ENCODE measurements at regions not wholly inside any gene's neighbourhood (a gene's known extent, or its start where the extent isn't known, plus 50 kb on each side); places are given as distances from the start of the nearest gene placed in this dataset.
"Not testable (repeated sequence)": the region's sequence is repeated elsewhere in the genome, so short reads cannot be mapped to it uniquely, and the experiment has no call there.

- Histone ChIP-seq H3K9me3 (ENCODE audit: control insufficient read depth in 3 of 3, low read length in 3 of 3) (no peaks in the 10 kb centered on the region), H3K4me3 (ENCODE audit: low read length in 3 of 3) (no peak overlapping the region), H3K4me1 (ENCODE audit: control insufficient read depth in 3 of 3, insufficient read depth in 3 of 3, low read length in 3 of 3) (peaks cover 5 to 7% (median 7%) of the 10 kb centered on the region in 3 donors), H3K27me3 (ENCODE audit: control insufficient read depth in 3 of 3, insufficient read depth in 3 of 3, low read length in 3 of 3) (no peaks in the 10 kb centered on the region), H3K36me3 (ENCODE audit: control insufficient read depth in 3 of 3, insufficient read depth in 3 of 3, low read length in 3 of 3) (no peaks in the 10 kb centered on the region), H3K9ac (ENCODE audit: low read depth in 1 of 3, low read length in 3 of 3) (no peak overlapping the region), H3K27ac (ENCODE audit: low read depth, low read length) (no peak overlapping the region)
Observed at GRCh38 chr10:63054889-63055611, 78.1 kb upstream of the NRBF2 start.

GRCh38 chr10:63052083-63052482 lies 81.0 kb upstream of the NRBF2 start:
- Histone ChIP-seq H3K27me3 (ENCODE audit: control insufficient read depth in 3 of 3, insufficient read depth in 3 of 3, low read length in 3 of 3) (no peaks in the 10 kb centered on the region), H3K9me3 (ENCODE audit: control insufficient read depth in 3 of 3, low read length in 3 of 3) (no peaks in the 10 kb centered on the region), H3K9ac (ENCODE audit: low read depth in 1 of 3, low read length in 3 of 3) (no peak overlapping the region), H3K27ac (ENCODE audit: low read depth, low read length) (no peak overlapping the region), H3K4me1 (ENCODE audit: control insufficient read depth in 3 of 3, insufficient read depth in 3 of 3, low read length in 3 of 3) (no peaks in the 10 kb centered on the region), H3K36me3 (ENCODE audit: control insufficient read depth in 3 of 3, insufficient read depth in 3 of 3, low read length in 3 of 3) (no peaks in the 10 kb centered on the region), H3K4me3 (ENCODE audit: low read length in 3 of 3) (no peak overlapping the region)

GRCh38 chr10:63042256-63042655 lies 90.9 kb upstream of the NRBF2 start:
- no peak overlapping the region for H3K9ac ChIP-seq (ENCODE audit: low read depth in 1 of 3, low read length in 3 of 3)
- no peaks in the 10 kb centered on the region for H3K27me3 ChIP-seq (ENCODE audit: control insufficient read depth in 3 of 3, insufficient read depth in 3 of 3, low read length in 3 of 3)
- no peak overlapping the region for H3K4me3 ChIP-seq (ENCODE audit: low read length in 3 of 3)
- no peaks in the 10 kb centered on the region for H3K36me3 ChIP-seq (ENCODE audit: control insufficient read depth in 3 of 3, insufficient read depth in 3 of 3, low read length in 3 of 3)
- no peak overlapping the region for H3K27ac ChIP-seq (ENCODE audit: low read depth, low read length)
- peaks cover 0 to 4% (median 0%) of the 10 kb centered on the region in 3 donors for H3K9me3 ChIP-seq (ENCODE audit: control insufficient read depth in 3 of 3, low read length in 3 of 3)
- no peaks in the 10 kb centered on the region for H3K4me1 ChIP-seq (ENCODE audit: control insufficient read depth in 3 of 3, insufficient read depth in 3 of 3, low read length in 3 of 3)

- not testable (repeated sequence) for H3K9ac ChIP-seq (ENCODE audit: low read depth in 1 of 3, low read length in 3 of 3); H3K27me3 ChIP-seq (ENCODE audit: control insufficient read depth in 3 of 3, insufficient read depth in 3 of 3, low read length in 3 of 3); H3K9me3 ChIP-seq (ENCODE audit: control insufficient read depth in 3 of 3, low read length in 3 of 3); H3K36me3 ChIP-seq (ENCODE audit: control insufficient read depth in 3 of 3, insufficient read depth in 3 of 3, low read length in 3 of 3); H3K4me3 ChIP-seq (ENCODE audit: low read length in 3 of 3); H3K27ac ChIP-seq (ENCODE audit: low read depth, low read length); H3K4me1 ChIP-seq (ENCODE audit: control insufficient read depth in 3 of 3, insufficient read depth in 3 of 3, low read length in 3 of 3)
Observed at GRCh38 chr10:63033616-63034185, 99.4 kb upstream of the NRBF2 start.

- no peaks in the 10 kb centered on the region for H3K27me3 ChIP-seq (ENCODE audit: control insufficient read depth in 3 of 3, insufficient read depth in 3 of 3, low read length in 3 of 3)
- H3K27ac ChIP-seq (ENCODE audit: low read depth, low read length), result no peak overlapping the region
- H3K9me3 ChIP-seq (ENCODE audit: control insufficient read depth in 3 of 3, low read length in 3 of 3), result no peaks in the 10 kb centered on the region
Observed at GRCh38 chr10:63030536-63030935, 102.6 kb upstream of the NRBF2 start.

GRCh38 chr10:63027531-63027930 lies 105.6 kb upstream of the NRBF2 start:
- Histone ChIP-seq H3K9ac (ENCODE audit: low read depth in 1 of 3, low read length in 3 of 3) (no peak overlapping the region), H3K9me3 (ENCODE audit: control insufficient read depth in 3 of 3, low read length in 3 of 3) (no peaks in the 10 kb centered on the region), H3K36me3 (ENCODE audit: control insufficient read depth in 3 of 3, insufficient read depth in 3 of 3, low read length in 3 of 3) (no peaks in the 10 kb centered on the region), H3K27me3 (ENCODE audit: control insufficient read depth in 3 of 3, insufficient read depth in 3 of 3, low read length in 3 of 3) (no peaks in the 10 kb centered on the region), H3K4me3 (ENCODE audit: low read length in 3 of 3) (no peak overlapping the region), H3K27ac (ENCODE audit: low read depth, low read length) (no peak overlapping the region), H3K4me1 (ENCODE audit: control insufficient read depth in 3 of 3, insufficient read depth in 3 of 3, low read length in 3 of 3) (no peaks in the 10 kb centered on the region)

More at GRCh38 chr10:63030536-63030935, 102.6 kb upstream of the NRBF2 start:
- Histone ChIP-seq H3K36me3 (ENCODE audit: control insufficient read depth in 3 of 3, insufficient read depth in 3 of 3, low read length in 3 of 3) (no peaks in the 10 kb centered on the region), H3K4me1 (ENCODE audit: control insufficient read depth in 3 of 3, insufficient read depth in 3 of 3, low read length in 3 of 3) (no peaks in the 10 kb centered on the region), H3K4me3 (ENCODE audit: low read length in 3 of 3) (no peak overlapping the region), H3K9ac (ENCODE audit: low read depth in 1 of 3, low read length in 3 of 3) (no peak overlapping the region)

GRCh38 chr10:63021225-63021624 lies 111.9 kb upstream of the NRBF2 start:
- no peaks in the 10 kb centered on the region for H3K9me3 ChIP-seq (ENCODE audit: control insufficient read depth in 3 of 3, low read length in 3 of 3)
- no peak overlapping the region for H3K4me3 ChIP-seq (ENCODE audit: low read length in 3 of 3)
- no peaks in the 10 kb centered on the region for H3K4me1 ChIP-seq (ENCODE audit: control insufficient read depth in 3 of 3, insufficient read depth in 3 of 3, low read length in 3 of 3)
- no peak overlapping the region for H3K9ac ChIP-seq (ENCODE audit: low read depth in 1 of 3, low read length in 3 of 3)
- H3K27me3 ChIP-seq (ENCODE audit: control insufficient read depth in 3 of 3, insufficient read depth in 3 of 3, low read length in 3 of 3), result no peaks in the 10 kb centered on the region
- no peak overlapping the region for H3K27ac ChIP-seq (ENCODE audit: low read depth, low read length)
- H3K36me3 ChIP-seq (ENCODE audit: control insufficient read depth in 3 of 3, insufficient read depth in 3 of 3, low read length in 3 of 3), result no peaks in the 10 kb centered on the region

- Histone ChIP-seq H3K27ac (ENCODE audit: low read depth, low read length) (no peak overlapping the region), H3K27me3 (ENCODE audit: control insufficient read depth in 3 of 3, insufficient read depth in 3 of 3, low read length in 3 of 3) (no peaks in the 10 kb centered on the region), H3K9me3 (ENCODE audit: control insufficient read depth in 3 of 3, low read length in 3 of 3) (no peaks in the 10 kb centered on the region), H3K9ac (ENCODE audit: low read depth in 1 of 3, low read length in 3 of 3) (no peak overlapping the region), H3K4me3 (ENCODE audit: low read length in 3 of 3) (no peak overlapping the region), H3K36me3 (ENCODE audit: control insufficient read depth in 3 of 3, insufficient read depth in 3 of 3, low read length in 3 of 3) (no peaks in the 10 kb centered on the region), H3K4me1 (ENCODE audit: control insufficient read depth in 3 of 3, insufficient read depth in 3 of 3, low read length in 3 of 3) (no peaks in the 10 kb centered on the region)
Observed at GRCh38 chr10:63013755-63014154, 119.4 kb upstream of the NRBF2 start.

- no peaks in the 10 kb centered on the region for H3K4me1 ChIP-seq (ENCODE audit: control insufficient read depth in 3 of 3, insufficient read depth in 3 of 3, low read length in 3 of 3)
- no peaks in the 10 kb centered on the region for H3K36me3 ChIP-seq (ENCODE audit: control insufficient read depth in 3 of 3, insufficient read depth in 3 of 3, low read length in 3 of 3)
- H3K27ac ChIP-seq (ENCODE audit: low read depth, low read length), result no peak overlapping the region
- H3K9ac ChIP-seq (ENCODE audit: low read depth in 1 of 3, low read length in 3 of 3), result no peak overlapping the region
- H3K9me3 ChIP-seq (ENCODE audit: control insufficient read depth in 3 of 3, low read length in 3 of 3), result no peaks in the 10 kb centered on the region
- no peak overlapping the region for H3K4me3 ChIP-seq (ENCODE audit: low read length in 3 of 3)
- no peaks in the 10 kb centered on the region for H3K27me3 ChIP-seq (ENCODE audit: control insufficient read depth in 3 of 3, insufficient read depth in 3 of 3, low read length in 3 of 3)
Observed at GRCh38 chr10:63012623-63013022, 120.5 kb upstream of the NRBF2 start.

GRCh38 chr10:63010203-63010602 lies 122.9 kb upstream of the NRBF2 start:
- Histone ChIP-seq H3K4me1 (ENCODE audit: control insufficient read depth in 3 of 3, insufficient read depth in 3 of 3, low read length in 3 of 3) (no peaks in the 10 kb centered on the region), H3K9ac (ENCODE audit: low read depth in 1 of 3, low read length in 3 of 3) (no peak overlapping the region), H3K36me3 (ENCODE audit: control insufficient read depth in 3 of 3, insufficient read depth in 3 of 3, low read length in 3 of 3) (no peaks in the 10 kb centered on the region), H3K27ac (ENCODE audit: low read depth, low read length) (no peak overlapping the region), H3K9me3 (ENCODE audit: control insufficient read depth in 3 of 3, low read length in 3 of 3) (no peaks in the 10 kb centered on the region), H3K4me3 (ENCODE audit: low read length in 3 of 3) (no peak overlapping the region), H3K27me3 (ENCODE audit: control insufficient read depth in 3 of 3, insufficient read depth in 3 of 3, low read length in 3 of 3) (no peaks in the 10 kb centered on the region)
